Stimulated activated CD4-positive, alpha-beta T cell treated with anti-CD3 and anti-CD28 coated beads, Interleukin-4, amount 100 ng/mL, for 48 hours (primary cell): ENCODE measurements at regions not wholly inside any gene's neighbourhood (a gene's known extent, or its start where the extent isn't known, plus 50 kb on each side); places are given as distances from the start of the nearest gene placed in this dataset.
"Not testable (repeated sequence)": the region's sequence is repeated elsewhere in the genome, so short reads cannot be mapped to it uniquely, and the experiment has no call there.

ENCODE experiments used
- DNase-seq, 2 donors: peaks; one replicate each; pipeline ENCODE4 v3.0.0-alpha.2; 2020; ENCODE audit warnings: low read depth in 2 of 2

DNA sequence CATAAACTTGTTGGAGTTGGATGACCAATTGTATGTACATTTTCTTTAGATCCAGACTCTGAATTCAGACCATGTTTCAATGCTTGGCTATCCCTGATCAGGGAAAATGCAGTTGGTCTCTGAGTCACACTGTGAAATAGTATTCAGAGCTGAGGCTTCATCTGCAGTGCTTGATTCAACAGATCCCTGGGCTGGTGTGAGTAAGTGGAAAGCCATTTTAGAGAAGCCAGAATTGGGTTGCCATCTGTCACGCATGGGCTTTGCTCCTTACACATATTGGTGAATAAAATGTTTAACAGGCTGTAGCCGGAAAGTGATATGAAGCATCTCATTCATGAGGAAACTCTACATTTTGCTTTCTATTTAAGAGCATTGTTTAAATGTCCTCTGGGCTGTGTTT is 50.0 kb upstream of the ACYP2 start:
- DNase-seq, result no peak

DNA sequence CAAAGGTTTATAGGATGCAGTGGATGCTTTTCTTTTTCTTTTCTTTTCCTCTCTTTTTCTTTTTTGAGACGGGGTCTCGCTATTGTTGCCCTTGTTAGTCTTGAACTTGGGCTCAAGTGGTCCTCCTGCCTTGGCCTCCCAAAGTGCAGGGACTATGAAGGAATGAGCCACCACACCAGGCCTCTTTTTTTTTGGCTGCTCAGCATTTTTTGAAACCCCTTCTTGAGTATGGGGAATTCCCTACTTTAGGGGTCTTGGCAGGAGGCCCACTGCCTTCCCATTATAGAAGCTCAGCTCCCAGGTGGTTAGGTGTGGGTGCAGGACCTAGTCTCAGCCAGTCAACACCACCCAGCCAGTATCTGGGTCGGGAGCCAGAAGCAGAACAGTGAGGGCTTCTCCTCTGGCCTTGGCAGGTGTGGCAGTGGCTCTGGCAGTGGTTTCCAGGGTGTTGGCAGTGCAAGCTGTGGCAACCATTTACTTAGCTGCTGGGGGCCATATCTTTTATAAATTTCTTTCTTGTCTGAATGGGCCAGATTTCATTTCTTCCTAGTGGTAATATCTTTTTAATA is 51.4 kb upstream of the ACYP2 start:
- no peak for DNase-seq

DNA sequence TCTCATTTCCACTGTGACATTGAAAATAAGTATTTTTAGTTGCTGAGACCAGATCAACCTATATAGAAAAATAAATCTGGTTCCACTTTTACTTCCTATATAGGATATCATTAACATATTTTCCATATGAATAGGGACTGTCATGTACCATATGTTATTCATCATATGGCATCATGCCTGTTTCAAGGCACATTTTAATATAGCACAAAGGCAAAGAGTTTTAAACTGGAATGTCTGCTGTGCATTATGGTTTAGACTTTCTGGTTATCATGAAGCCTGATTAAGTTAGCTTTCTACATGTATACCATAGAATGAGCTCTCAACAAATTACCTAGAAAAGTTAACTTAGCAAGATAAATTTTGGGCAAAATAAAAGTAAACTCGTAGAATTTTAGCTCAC is 53.0 kb upstream of the ACYP2 start:
- DNase-seq, result no peak

DNA sequence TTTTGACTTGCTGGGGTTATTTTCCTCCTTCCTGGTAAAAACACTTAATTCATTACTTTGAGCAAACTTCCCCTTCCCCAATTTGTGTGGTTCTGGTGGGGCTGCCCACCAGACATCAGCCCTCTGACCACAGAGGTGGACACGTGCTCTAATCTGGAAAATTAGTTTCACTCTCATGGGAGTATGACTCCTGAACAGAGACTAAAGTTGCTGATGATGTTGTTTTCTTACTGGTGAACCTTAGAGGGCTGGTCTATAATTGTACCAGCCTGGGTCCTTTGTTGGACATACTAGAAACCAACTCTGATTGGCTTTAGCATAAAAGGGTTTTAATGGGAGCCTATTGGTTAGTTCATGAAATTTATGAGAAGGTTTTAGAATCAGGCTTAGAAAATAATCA is 54.1 kb upstream of the ACYP2 start:
- DNase-seq, result no peak

DNA sequence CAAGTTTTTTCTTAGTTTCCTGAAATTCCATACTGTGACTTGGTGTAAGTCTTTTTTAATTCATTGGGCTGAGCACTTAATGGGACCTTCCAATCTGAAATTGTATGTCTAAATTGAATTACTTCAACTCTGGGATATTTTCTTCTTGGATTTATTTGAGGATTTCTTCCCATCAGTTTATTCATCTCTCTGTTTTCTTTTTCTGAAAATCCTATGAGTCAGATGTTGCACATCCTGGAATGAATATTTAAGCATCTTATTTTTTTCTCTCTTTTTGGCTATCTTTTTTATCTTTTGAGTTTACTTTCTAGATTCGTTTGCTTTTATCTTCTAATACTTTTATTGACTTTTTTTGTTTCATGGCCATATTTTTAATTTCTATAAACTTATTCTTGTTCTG is 55.4 kb upstream of the ACYP2 start:
- DNase-seq, result no peak

DNA sequence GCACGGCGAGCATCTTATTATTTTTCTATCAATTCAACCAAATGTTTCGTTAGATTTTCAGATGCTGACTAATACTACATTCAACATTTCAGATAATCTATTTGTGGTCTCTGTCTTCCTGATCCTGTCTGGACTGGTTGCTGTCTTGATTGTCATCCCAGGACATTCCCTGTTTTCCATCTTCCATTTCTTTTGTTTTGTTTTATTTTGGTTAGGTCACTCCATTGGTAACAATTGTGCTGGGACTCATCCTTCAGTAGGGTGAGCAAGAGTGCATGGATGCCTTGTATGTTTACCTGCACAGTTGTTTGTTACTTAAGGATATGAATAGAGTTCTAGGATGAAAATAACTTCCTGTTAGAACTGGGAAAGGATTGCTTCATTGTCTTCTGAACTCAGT is 55.9 kb upstream of the ACYP2 start:
- no peak for DNase-seq

DNA sequence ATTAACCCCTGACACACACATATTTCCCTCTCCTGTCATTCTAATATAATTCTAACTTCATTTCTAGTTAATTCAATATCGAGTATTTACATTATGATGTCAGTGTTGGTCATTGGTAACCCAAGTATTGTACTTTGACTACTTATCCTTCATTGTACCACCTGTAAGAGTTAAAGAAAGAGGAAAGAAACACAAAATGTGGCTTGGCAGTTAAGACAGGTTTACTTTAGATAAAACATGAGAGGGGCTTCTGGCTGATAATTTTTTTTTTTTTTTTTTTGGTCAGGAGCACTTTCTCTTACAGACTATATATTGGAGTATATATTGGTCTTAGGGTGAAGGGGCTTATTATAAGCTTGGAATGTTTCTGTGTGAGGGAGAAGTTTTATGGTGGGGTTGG is 57.0 kb upstream of the ACYP2 start:
- no peak for DNase-seq

DNA sequence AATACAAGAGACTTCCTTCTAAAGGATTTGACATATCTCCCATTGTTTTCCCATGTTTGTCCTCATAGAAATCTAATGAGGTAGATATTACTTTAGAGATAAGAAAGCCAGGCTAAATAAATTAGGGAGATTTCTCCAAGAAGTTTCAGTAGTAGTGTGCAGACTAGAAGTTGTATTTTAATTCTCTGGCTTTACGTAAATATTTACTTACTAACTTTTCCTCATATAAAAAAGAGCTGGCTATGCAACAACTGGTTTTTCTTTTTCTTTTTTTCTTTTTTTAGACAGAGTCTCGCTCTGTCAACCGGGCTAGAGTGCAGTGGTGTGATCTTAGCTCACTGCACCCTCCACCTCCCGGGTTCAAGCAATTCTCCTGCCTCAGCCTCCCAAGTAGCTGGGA is 60.6 kb upstream of the ACYP2 start:
- DNase-seq, result no peak

DNA sequence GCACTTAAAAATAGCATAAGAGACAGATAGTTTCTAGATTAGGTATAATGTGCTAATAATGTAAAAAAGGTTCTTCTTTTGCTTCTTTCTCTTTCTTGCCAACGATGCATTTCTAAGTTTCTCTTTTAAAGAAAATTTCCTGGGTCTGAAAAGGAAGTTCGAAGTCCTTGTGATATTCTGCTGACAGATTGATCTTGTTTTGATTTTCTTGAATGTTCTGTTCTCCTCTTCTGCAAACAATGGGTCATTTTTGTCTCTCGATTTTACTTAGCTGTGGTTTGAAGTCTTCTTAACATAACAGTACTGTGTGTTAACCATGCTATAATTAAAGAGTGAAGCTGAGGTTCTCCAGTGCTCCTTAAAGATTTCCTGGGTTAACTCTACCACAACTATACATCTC is 61.1 kb upstream of the ACYP2 start:
- no peak for DNase-seq

DNA sequence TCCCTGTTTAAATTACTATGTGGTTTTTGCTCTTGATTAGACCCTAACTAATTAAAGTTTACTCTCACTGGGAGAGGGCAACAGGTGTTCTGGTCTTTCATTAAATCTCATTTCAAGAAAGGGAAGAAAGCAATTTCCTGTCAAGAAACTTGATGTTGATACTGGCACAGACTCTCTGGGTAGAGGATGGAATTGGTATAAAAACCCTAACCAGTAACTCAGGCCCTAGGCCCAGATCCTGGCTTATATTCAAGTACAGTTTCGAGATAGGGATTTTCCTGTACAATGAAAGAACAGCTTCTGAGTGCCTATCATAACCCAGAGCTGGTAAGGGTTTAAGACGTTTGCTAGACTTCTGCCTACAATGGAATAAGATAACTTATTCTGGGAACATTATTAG is 61.6 kb upstream of the ACYP2 start:
- no peak for DNase-seq

DNA sequence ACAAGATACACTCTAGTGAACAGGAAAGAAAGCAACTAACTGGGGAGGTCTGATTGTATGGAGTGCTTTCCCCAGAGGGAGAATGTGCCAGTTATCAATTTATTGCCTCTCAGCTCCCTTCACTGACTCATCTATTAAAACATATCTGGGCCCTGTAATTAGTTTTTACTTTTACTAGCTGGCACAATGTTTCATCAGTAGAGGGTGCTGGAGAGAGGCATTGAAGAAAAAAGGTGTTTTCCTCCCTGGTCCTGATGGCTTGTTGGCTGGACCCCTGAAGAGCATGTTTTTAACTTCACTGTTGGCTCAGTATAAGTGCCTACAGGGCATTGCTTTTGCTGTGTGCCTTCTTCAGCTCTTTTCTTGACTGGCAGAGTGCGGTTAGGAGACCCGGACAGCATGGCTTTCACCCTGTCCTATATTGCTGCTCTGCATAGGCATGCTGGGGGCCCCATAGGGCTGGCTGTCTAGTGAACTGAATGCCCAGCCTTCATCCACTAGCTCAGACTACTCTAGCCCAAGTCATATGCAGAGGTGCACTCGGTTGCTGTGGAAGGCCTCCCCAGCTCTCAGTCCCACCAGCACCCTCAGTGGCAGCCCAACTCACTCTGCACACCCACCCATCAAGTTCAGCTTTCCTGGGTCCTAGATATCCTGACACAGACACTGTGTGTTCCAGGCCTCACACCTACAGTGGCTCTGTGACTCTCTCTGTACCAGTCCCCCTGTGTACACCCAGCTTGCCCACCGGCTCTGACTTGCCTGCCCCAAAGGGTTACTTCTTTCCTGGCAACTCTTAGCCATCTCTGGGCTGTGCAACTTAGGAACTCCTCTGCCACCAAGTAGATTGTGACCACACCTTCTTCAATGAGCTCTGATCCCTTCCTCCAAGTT is 62.3 kb upstream of the ACYP2 start:
- DNase-seq, result no peak

DNA sequence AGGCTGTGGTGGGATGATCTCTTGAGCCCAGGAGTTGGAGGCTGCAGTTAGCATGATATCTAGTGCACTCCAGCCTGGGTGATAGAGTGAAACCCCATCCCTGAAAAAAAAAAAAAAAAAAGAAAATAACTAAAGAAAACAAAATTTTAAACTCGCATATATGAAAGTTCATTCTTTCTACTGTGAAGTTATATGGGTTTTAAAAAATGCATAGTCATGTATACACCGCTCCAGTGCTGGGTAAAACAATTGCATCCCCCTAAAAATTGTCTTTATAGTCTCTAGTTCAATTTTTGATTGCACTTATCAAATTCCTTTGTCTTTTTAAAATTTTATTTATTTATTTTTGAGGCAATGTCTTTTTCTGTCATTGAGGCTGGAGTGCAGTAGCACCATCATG is 65.0 kb upstream of the ACYP2 start:
- no peak for DNase-seq

DNA sequence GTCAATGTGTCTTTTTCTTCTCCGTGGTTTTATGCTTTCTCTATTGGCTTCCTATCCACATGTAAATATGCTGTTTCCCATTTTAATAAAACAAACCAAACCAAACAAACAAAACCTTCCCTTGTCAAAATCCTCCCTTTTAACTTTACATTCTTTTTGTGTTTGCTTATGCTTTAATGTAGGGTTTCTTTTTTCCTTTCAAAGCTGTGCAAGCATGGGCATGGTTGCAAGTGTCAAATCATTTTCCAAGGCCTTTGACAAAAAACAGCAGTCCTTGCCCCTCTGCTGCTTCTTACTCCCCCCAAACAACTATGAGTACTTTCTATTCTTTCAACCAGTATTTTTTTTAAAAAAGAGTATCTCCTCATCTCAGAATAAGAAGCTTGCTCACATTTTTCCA is 66.0 kb upstream of the ACYP2 start:
- no peak for DNase-seq

DNA sequence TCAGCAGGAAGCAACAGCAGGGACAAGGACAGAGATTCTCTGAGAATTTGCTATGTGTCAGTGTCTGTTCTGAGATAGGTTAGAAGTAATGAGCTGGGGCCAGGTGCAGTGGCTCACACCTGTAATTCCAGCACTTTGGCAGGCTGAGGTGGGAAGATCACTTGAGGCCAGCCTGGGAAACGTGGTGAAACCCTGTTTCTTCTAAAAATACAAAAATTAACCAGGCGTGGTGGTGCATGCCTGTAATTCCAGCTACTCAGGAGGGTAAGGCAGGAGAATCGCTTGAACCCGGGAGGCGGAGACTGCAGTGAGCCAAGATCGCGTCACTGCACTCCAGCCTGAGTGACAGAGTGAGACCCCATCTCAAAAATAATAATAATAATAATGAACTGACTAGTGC is 66.5 kb upstream of the ACYP2 start:
- not testable (repeated sequence) for DNase-seq

DNA sequence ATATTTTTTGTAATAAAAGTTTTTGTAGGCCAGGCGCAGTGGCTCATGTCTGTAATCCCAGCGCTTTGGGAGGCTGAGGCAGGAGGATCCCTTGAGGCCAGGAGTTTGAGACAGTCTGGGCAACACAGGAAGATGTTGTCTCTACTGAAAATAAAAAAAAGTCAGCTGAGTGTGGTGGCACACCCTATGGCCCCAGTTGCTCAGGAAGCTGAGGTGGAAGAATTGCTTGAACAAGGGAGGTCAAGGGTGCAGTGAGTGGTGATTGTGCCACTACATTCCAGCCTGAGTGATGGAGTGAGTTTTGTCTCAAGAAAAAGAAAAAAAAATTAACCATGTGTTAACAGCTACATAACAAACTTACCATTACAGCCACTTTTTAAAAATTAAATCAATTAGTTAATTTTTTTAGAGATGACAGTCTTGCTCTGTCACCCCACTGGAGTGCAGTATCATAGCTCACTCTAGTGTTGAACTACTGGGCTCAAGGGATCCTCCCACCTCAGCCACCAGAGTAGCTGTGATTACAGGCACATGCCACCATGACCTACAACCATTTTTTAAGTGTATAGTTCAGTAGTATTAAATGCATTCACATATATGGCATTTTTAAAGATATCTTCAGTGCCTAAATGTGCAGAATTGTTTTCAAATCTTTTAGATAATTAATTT is 67.2 kb upstream of the ACYP2 start:
- no peak for DNase-seq

DNA sequence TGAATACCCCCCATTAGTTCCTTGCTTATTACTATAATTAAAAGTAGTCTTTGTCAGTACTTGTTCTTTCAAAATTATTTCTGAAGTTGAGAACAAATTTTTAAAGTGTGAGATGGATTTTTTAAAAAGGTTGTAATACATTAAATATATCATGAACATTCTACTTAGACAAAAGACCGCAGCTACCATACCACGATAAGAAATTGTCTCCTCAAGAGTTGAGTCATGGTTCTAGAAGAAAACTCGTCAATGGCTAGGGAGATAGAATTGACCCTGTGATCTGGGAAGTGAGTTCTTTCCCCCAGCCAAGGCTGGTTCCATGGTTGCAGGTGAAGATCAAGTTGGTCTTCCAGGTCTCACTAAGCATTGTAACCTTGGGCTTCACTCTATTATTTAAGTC is 67.8 kb upstream of the ACYP2 start:
- no peak for DNase-seq

DNA sequence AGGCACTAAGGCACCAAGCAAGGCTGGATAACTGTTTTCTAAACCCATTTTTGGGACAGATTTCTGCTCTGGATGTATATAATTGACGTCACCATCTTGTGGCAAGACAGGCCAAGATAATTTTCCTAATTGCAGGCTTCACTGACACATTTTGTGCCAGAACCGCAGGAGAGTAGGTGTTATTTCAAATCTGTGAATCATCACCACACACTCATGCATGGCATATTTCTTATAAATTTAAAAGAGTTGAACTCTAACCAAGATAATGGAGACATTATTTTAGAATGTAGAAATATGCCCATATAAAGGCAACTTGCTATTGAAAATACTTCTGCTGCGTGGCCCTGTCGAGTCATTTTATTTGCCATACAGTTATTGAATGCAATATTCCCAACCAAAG is 68.3 kb upstream of the ACYP2 start:
- DNase-seq, result peak in 1 of 2 donors; percentile 3

DNA sequence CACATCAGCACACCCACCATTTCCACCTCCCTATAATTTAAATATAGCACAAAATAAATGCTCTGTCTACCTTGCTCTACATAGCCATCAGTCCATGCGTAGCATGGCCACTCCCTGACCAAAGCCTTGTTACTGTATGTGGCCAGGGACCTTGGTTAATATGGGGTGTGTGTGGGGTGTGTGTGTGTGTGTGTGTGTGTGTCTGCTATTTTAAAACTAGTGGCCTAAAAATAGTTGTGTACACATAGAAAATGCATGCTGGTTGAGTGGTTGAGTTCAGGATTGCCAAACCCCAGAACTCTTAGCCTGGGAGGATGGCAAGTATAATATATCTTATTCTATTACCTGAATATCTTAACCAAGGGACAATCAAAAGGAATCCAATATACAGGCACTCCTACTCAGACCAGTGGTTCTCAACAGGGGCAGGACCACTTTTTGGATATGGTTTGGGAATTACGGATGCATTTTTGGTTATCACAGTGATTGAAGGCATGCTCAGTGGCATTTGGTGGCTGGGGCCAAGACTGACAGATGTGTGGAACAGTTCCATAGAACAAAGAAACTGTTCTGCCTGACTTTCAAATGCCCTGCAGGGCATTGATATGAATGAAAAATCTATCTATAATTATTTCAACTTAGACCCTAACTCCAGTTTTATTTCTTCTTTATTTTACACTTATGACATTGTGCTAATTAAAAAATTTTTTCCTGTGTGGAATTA is 72.3 kb upstream of the PSME4 start:
- DNase-seq, result no peak

DNA sequence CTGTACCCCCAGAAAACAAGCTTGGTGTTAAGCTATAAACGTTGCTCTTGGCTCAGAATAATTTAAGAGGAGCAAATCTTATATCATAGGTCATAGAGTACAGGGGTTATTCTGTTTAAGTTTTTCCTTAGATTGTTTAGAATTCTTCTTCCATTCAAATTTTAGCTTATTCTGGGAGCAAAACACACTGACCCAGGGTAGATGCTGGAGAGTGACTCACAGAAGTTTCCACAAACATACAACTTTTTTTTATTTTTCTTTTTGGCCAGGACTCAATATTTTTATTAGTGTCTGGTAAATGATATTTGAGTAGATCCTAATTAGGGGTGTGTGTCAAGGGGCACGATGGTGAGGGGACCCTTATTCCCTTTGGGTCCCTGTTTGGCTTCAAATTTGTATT is 71.5 kb upstream of the PSME4 start:
- no peak for DNase-seq

DNA sequence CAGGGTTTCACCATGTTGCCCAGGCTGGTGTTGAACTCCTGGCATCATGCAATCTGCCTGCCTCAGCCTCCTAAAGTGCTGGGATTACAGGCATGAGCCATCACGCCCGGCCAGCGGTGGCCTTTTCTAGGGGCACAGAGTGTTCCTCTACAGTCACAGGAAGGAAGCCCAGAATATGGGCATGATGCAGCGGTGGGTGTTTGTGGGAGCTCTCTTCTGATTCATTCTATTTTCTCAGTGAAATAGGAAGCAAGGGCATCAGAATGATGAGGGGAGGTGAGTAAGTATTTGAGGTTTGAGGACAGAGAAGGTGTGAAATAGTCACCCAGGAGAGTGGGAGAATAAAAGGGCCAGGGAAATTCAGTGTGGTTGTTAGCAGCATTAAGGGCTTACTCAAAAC is 70.3 kb upstream of the PSME4 start:
- peak; percentile 50 to 60 for DNase-seq

DNA sequence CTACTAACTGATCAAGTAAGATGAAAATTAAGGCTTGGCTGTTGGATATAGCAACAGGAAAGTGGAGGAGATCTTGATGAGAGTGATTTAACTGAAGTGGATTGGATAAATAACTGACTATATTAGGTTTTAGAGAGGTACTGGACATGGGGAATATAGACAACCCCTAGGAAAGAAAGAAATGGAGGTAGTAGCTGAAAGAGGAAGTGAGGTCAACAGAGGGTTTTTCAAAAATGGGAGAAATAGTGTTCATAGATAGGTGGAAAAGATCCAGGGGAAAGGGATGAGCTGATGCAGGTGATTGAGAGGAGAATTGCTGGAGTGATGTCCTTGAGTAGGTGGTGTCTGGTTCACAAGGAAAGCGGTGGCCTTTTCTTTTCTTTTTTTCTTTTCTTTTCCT is 69.9 kb upstream of the PSME4 start:
- DNase-seq, result no peak

DNA sequence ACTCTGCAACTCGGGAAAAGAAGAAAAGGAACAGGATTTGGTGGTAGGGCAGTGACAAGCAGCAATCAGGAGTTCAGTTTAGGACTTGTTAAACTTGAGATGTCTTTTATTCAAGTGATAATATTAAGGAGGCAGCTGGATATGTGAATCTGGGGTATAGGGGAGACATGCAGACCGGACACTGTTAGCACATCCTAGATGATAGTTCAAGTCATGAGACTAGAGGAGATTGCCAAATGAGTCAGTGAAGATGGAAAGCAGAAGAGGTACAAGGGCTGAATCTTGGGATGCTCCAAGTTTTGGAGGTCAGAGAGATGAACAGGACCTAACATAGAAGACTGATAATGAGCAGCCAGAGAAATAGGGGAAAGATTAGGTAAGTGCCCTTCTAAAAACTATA is 69.5 kb upstream of the PSME4 start:
- no peak for DNase-seq

DNA sequence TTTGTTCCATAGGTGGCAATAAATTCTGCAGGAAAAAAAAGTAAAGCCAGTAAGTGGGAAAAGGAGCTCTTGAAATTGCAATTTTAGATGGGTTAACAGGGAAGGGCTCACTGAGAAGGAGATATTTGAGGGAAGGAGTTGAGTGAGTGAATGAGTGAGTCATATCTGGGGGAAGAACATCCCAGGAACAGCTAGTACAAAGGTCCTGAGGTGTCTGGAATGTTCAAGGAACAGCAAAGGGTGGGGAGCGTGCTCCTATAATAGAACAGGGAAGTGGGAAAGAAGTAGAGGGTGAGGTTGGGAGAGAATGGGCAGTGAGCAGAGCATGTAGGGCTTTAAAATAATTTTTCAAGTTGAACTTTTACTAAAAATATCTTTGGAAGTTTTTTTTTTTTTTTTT is 68.0 kb upstream of the PSME4 start:
- DNase-seq, result no peak
